GM21390 (cell line): ENCODE measurements at regions not wholly inside any gene's neighbourhood (a gene's known extent, or its start where the extent isn't known, plus 50 kb on each side); places are given as distances from the start of the nearest gene placed in this dataset.
"Not testable (repeated sequence)": the region's sequence is repeated elsewhere in the genome, so short reads cannot be mapped to it uniquely, and the experiment has no call there.

Experiments
- ATAC-seq: cut with Tn5 transposase; IDR thresholded peaks from one replicate; pipeline ENCODE4 v1.9.1; 2021; ENCODE audit not compliant: unreplicated experiment

GRCh38 chr5:97575322-97575721 lies 392.3 kb upstream of the RIOK2 start:
- no peak for ATAC-seq

GRCh38 chr5:97576956-97577355 lies 393.9 kb upstream of the RIOK2 start:
- no peak for ATAC-seq

DNA sequence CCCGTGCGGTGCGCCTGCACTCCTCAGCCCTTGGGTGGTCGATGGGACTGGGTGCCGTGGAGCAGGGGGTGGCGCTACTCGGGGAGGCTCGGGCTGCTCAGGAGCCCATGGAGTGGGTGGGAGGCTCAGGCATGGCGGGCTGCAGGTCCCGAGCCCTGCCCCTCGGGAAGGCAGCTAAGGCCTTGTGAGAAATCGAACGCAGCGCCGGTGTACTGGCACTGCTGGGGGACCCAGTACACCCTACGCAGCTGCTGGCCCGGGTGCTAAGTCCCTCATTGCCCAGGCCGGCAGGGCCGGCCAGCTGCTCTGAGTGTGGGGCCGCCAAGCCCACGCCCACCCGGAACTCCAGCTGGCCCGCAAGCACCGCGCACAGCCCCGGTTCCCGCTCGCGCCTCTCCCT lies 396.9 kb upstream of the RIOK2 start:
- ATAC-seq, result not testable (repeated sequence)

DNA sequence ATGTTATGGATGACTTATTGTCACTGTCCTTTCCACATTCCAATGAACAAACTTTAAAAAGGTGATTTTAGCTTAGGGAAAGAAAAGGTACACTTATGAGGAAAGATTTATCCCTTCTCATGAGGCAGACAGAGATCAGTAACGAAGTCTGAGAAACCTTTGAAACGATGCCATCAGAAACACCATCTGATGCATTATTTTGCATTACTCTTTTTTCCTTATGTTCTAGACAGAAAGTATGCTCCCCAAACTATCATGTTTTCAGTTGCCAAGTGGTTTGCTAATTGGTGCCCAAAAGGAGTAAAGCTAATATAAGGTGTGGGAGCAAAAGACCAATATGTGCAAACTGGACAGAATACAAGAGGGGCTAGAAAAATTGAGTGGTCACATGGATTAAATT lies 397.7 kb upstream of the RIOK2 start:
- no peak for ATAC-seq

GRCh38 chr5:97591781-97592180 lies 408.7 kb upstream of the RIOK2 start:
- no peak for ATAC-seq

DNA sequence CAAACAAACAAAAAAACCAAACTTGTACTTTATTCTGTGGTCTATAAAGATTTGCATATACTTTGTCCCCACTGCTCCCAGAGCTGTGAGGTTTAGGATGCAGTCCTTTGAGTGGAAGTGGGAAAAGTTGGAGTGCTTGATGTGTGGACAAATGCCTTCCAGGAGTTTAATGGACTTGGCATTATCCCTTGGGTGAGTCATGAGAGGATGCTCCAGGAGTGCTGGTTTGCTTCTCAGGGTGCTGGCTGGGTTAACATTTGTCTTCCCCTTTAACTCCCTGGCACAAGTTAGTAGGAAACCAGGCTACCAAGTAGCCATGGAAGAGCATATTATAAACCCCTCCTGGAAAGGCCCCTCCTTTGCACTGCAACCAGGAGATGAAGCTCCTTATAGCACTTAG lies 417.4 kb upstream of the RIOK2 start:
- ATAC-seq, result no peak

- ATAC-seq, result no peak
Observed at GRCh38 chr5:97601651-97602050, 418.6 kb upstream of the RIOK2 start.

GRCh38 chr5:97606531-97606930 lies 423.5 kb upstream of the RIOK2 start:
- no peak for ATAC-seq

- ATAC-seq, result no peak
Observed at GRCh38 chr5:97608501-97608900, 425.5 kb upstream of the RIOK2 start.

GRCh38 chr5:97618721-97619120 lies 435.7 kb upstream of the RIOK2 start:
- no peak for ATAC-seq

DNA sequence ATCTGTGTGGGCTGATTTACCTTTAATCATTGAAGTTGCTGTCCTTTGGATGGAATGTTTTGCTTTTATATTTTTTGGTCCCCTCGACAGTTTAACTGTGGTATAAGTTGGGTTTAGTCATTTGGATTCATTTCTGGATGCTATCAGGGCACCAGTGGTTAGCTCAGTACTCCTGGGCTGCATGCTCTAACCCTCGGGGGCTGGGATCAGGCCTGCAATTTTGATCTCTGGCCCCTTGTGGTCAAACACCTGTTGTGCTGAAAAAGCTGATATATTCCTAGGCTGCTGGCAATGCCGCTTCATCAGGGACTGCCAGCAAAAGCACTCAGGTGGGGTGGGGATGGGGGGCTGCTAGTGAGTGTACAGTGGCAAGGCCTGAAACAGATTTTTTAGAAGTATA lies 440.4 kb upstream of the RIOK2 start:
- ATAC-seq, result no peak

DNA sequence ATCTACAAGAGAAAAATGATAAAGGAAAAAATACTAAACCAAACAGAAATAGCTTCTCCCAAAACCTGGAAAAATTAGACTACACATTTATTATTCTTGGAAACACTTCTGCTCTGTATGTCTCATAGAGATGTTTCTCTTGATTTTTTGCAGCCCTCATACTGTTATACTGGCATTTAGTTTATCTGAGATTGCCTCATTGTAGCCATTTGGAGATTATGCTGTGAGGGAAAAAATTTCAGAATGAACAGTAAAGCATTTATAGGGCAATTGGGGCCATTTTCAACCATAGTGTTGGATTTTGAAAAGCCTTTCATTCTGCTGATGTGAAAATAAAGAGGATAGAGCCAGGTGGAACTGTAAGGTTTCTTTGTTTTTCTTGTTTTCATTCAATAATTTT lies 441.8 kb upstream of the RIOK2 start:
- no peak for ATAC-seq

DNA sequence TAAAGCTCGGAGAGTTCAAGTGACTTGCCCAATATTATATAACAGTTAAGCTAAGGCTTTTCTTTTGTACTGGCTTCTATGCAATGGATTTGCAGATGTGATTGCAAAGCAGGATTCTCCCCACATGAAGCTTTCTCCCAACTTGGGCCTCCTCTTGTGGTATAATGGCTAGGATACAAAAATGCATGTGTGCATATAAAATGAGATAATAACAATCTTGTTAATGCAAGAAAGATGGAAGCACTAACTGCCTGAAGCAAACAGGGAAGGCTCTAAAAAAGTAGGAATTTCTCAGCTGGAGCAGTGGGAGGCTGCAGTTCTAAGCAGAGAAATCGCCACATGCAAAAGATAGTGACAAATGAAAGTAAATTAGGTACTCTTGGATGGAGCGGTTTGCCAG lies 444.2 kb upstream of the RIOK2 start:
- no peak for ATAC-seq

DNA sequence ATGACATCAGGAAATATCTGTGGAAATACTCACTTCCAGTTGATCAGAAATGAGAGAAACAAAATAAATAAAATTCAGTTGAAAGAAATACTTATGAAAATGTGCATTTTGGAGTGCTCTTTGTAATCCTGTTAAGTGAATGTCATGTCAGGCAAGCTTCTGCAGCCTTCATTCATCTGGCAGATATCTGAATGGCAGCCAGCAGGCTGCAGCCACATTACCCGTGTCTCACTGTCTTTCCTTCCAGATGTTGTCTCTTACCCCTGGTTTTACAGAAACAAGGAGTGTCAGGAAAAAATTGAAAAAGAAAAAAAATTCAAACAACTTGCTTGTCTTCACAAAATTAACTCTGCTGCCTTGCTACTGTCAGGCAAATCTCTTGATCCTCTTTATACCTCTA lies 445.0 kb upstream of the RIOK2 start:
- ATAC-seq, result no peak

DNA sequence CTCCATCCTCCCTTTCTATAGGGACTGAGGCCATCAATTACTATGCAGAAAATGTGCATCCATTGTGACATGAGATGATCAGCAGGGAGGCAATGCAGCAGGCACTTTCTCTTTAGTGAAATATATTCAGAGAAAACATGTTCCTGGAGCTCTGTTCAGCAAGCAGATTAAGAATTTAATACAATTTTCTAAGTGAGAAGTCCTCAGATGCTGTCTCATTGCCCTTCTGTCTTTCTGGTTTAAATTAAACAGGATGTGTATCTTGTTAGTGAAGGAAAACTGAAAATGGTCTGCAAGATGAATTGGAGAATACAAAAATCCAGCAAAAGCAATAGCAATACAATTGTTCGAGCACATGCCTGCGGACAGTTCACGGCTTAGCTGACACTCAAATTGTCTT lies 445.8 kb upstream of the RIOK2 start:
- no peak for ATAC-seq

GRCh38 chr5:97629276-97629675 lies 446.2 kb upstream of the RIOK2 start:
- no peak for ATAC-seq

- ATAC-seq, result no peak
Observed at GRCh38 chr5:97635553-97635952, 452.5 kb upstream of the RIOK2 start.

DNA sequence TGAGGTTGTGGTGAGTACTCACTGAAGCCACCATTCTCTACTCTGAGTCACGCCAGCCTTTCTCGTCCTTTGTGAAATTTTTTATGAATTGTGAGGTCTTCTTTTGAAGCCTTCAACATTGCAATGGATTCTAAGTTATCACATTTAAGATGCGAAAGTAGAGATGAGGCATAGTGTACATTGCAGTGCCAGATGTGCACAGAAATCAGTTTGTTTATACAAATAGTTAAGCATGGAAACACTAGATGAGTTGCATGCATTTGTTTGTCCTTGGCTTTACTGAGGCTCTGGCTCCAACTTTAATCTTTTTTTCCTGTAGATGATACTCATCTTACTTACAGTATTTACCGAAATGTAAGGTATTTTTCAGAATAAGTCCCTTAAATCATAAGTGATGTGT lies 453.7 kb upstream of the RIOK2 start:
- ATAC-seq, result no peak

DNA sequence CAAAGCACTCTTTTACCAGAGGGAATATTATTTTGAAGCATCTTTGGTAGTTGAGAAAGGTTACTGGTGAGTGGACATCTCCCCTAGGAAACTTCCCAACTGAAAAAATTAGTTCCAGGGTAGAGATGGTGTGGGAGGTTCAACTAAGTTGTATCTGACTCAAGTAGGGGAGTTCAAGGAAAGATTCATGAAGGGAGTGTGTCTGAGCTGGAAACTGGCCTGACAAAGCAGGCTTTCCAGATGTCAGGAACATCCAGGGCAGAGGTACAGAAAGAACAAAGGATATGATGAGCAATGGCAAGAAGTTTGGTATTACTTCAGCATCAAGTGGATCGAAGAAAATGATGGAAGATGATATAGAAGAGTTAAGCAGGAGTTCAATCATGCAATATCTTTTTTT lies 458.0 kb upstream of the RIOK2 start:
- ATAC-seq, result no peak

DNA sequence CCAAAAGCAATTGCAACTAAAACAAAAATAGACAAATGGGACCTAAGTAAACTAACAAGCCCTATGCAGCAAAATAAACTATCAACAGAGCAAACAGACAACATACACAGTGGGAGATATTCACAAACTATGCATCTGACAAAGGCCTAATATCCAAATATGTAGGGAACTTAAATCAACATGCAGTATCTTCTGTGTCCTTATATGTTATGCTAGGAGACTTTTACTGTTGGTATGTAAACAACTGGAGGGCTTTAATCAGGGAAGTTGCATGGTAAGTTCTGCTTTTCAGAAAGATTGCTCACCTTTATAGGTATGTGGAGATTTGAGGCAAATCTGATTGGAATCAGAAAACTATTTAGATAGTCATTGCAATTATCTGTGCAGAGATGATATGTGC lies 461.2 kb upstream of the RIOK2 start:
- no peak for ATAC-seq

DNA sequence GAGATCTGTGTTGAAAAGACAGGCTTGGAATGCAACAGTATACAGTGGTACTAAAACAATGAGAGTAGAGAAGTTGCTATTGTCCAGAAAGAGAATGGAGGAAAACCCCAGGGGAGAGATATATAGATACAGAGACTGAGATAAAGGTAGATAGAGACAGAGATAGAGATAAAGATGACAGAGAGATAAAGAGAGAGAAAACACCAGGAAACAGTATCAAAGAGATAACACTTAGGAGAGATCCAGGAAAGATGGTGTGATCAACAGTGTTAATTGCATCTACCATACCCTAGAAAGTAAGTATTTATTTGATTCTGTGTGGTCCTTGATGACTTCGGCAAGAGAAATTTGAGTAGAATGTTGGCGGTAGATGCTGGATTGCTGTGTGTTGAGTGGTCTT lies 461.8 kb upstream of the RIOK2 start:
- ATAC-seq, result no peak

DNA sequence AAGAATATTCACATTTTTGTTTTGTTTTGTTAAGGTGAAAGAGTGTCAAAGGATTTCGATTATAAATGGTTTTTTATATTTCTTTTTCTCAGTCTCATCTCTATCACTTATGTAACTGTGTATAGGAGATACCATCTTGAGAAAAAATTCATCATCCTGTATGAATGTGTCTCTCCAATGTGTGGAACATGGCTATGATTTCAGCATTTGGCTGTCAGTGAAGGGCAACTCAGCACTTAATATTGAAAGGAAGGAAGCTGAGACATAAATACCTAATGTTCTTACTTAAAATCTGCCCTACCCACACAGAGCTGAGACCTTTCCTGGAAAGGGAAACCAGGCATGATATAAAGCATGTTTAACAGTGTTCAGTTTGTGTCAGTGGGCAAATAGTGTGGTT lies 474.2 kb upstream of the RIOK2 start:
- ATAC-seq, result no peak

DNA sequence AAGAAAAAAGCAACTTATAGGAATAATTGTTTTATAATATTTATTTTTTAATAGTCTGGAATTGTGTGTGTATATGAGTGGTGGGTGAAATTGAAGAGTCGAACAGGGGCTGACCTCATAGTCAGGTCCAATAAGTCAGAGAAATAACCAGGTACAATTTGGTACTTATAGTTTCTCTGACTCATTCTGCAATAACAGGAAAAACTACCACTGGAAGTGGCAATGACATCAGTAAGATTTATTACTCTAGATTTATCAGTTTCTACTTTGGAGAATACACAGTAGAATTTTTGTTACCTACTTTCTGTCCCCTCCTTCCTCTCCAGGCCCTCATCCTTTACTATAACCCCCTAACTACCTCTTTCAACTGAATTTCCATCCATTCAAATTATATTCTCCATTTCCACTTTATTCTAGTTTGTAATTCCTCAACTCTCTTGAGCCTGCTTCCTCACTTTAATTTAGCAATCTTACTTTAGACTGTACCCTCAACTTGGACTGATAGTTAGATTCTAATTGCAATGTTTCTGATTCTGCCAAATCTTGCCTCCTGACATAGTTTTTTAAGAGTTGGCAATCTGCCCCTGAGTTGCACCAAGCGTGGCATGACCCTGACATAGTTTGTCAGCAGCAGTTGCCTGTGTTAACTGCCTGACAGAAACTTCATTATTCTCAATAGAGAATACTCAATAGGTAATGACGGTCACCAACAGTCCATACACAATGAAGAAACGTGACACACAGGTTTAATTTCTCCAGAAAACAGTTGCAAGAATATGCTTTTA lies 475.3 kb upstream of the RIOK2 start:
- no peak for ATAC-seq
